NCI-H2227 treated with DMSO at 0.1 percent for 48 hours (cell line): ENCODE measurements at regions not wholly inside any gene's neighbourhood (a gene's known extent, or its start where the extent isn't known, plus 50 kb on each side); places are given as distances from the start of the nearest gene placed in this dataset.

Experiments used
- DNase-seq: peaks from one replicate; lab custom pipeline; 2025; lab: John Stamatoyannopoulos, UW

DNA sequence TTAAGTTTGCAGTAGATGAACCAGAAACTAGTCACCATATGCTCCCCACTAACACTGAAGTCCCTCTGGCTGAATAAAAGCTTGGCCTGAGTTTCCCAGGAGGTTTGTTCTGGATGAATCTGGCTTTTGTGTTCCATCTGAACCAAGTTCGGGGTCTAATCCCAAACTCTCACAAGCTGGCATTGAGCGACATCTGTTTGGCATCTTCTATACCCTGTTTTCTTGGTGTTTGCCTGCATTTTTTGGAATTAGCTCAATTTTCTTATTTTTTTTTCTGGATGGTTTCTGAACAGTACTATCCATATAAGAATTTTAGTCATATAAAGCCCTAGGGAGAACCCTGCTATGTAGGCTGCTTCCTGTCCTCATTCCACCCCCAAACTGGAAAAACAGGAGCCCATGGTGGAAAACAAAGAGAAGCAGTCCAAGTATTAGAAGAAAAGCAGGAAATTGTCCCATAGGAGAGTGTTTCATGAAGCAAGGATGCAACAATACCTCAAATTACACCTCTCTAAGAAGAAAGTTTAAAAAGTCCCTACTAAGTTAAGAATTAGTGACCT, 737.1 kb downstream of the DHX35 start:
- no peak for DNase-seq

DNA sequence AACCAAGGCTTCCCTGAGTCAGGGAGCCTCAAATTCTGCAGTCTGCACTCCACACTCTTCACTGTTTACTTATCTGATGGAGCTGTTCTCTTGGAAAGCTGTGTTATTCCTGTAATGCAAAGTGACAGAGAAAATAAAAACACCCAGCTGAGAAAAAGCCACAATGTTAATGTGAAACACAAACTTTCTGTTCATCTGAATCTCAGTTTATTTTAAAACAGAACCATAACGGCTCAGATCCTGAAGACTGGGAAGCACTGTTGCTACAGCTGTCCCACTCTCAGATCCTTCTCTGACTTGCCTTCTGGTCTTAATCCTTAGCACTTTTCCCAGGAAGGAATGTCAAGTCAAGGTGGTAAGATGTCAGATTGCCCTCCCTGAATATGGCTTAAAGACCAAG, 736.6 kb downstream of the DHX35 start:
- DNase-seq, result no peak

DNA sequence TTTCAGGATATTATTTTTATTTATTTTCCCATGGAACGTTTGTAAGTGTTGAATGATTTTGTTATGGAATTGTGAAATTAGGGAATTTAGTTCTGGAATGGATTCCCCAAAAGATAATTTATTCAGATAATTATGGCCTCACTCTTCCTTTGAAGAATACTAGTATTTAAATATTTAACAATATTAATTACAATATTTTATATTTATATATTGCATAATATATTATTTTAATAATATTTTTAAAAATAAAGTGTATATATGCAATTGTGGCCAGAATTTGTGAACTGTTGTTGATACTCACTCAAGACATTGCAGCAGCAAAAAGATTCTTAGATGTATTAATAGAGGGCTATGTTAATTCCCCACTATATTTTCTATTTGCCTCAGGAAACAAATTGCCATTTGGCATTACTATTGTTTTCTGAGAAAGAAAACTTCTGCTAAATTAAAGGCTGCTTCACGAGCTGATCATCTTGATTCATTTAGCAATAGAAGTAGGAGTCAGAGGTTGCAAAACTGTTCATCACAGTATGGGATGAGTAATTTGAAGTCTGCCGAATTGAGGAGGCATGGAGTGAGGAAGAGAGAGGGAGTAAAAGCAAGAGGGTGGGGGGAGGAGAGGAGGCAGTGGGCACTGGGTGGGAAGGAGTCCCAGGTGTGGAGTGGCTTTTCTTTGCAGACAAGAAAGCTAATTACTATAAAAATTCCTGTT, 729.2 kb downstream of the DHX35 start:
- DNase-seq, result no peak

DNA sequence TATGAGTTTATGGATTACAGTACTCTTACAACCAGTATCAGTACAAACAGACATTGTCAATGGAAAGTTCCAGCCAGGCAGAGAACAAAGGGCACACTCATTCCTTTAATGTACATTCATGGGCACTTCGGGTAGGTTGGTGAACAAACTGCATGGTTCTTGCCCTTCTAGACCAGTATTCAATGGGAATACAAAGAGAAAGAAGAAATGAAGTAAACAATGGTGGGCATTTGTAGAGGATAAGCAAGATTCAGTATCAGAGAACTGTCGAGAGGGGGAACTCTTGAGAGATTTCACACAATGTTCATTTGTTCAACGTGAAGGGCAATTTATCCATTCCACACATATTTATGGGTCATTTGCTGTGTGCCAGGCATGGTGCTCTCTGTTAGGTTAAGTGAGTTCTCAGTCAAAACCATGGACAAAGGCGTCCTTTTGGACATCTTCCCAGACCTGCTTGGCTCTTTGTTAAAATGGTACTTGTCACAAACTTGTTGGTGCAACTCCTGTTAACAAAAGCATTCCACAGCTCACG, 714.8 kb downstream of the DHX35 start:
- no peak for DNase-seq

DNA sequence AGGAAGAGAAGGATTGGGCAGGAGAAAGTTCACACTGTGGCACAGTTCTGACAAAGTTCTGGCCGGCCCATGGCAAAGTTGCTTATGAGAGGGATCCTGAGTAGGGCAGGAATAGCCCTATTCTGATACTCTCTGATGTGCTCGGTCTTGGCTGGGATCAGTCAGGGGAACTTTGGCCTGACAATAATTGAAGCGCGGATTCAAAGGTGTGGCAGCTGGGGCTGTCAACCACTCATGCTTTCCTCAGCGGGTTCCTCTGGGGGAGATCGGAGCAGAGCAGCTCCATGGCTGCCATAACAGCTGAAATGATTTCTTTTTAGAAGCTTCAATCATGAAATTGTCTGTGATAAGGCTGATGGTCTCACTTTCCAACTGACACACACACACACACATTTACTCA, 714.1 kb downstream of the DHX35 start:
- no peak for DNase-seq

DNA sequence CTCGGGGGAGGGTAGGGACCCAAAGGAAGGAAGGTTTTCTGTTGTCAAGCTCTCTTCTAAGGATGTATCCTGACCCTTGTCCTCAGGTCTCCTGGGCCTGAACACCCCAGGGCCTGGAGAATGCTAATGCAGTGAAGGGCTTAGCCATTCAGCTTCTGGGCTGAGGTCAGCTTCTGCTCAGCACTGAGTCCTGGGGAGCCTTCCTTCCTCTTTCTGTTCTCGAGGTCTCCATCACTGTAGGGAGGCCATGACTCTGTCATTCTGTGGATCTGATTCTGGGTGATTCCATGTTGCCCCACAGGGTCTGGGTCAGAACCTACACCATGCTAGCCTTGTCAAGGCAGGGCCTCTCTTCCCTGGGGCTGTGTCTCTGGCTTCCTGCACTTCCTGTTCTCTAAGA, 712.7 kb downstream of the DHX35 start:
- DNase-seq, result no peak

DNA sequence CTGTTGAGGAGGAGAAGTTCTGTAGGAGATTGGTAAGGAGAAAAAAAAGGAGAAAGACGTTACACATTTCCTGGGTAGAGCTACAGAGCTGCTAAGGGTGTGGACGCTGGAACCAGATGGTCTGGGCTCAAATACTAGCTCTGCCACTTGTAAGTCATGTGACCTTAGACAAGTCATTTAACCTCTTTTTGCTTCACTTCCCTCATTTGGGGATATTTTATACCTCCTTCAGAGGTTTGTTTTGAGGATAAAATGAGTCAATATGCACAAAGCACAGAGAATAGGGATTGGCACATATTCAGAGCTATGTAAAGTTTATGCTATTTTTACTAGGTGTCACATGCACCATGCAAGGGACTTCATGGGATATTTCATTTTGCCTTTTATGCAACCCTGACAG, 708.8 kb downstream of the DHX35 start:
- DNase-seq, result no peak

DNA sequence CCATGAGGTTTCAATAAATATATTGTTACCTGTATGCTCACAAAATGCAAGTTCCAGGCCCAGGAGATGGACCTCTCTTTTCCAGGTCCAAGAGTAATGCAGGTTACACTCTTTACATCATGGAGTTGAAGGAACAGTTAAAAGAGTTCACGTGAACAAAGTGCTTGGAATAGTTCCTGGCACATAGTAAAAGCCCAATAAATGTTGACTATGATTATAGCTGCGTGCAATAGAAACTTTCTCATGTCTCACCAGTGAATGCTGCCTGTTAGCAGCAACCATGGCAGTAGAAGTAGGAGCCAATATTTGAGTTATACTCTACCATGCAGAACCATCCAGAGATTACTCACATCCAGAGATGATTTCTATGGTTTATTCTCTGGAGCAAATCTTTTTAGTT, 707.5 kb downstream of the DHX35 start:
- no peak for DNase-seq

DNA sequence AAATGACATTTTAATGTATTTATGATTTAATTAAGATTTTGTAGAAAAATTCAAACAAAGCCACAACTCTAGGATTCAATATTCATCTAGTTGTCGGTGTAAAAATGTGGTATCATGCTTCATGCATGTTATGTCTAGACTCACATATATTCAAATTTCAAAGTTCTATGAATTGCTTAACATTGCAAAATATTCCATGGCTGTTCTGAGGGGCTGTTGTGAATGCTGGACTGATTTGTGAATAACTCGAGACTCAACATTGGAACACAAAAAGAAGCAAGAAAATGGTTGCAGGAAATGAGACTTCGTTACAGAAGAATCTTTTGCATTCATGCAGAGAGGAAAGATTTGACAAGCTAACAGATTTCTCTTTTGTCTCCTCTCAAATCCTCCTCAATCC, 705.9 kb downstream of the DHX35 start:
- DNase-seq, result no peak

DNA sequence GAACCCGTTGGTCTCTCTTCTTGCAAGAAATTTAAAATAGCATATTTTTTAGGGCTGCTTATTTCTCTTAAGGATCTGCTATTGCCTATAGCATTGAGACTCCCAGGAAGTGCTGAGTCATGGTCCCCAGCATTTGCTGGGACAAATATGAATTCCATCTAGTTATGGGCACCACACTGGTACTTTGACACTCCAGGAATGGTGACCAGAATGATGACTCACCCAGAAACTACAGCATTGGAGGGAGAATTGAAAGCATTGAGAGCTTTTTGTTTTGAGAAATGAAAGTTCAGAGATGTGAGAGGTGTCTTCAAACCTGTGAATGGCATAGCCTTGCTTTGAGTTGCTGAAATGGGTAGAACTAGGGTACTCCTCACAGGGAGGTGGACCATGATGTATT, 699.7 kb downstream of the DHX35 start:
- no peak for DNase-seq

DNA sequence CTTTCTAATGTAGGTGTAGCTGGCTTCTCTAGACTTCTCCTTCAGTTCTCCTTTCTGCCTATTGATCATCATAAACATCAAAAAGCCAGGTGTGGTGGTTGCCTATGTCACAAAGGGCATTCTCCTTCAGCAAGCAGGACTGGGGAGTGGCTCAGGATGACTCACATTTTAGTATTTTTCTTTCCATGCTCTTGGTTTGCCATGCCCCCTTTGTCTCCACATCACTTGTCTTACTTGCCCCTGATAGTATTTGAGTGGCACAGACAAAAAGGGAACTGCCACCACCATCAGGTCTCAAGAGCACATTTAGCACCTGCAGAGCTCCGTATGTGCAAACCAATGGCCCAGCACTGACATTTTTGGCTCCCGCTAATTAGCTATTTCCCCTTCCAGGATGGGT, 698.8 kb downstream of the DHX35 start:
- no peak for DNase-seq

DNA sequence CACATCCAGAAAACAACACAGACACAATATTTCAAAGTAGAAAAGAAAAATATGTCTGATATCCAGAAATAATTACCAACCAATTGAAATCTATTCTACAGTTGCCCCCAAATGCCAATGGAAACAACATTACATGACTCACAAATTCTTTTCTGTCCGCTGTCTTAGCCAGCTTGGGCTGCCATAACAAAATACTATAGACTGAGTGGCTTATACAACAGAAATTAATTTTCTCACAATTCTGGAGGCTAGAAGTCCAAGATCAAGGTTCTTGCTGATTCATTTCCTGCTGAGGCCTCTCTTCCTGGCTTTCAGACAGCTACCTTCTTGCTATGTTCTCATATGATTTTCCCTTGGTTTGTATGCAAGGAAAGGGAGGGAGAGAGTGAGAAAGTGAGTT, 698.1 kb downstream of the DHX35 start:
- DNase-seq, result no peak

DNA sequence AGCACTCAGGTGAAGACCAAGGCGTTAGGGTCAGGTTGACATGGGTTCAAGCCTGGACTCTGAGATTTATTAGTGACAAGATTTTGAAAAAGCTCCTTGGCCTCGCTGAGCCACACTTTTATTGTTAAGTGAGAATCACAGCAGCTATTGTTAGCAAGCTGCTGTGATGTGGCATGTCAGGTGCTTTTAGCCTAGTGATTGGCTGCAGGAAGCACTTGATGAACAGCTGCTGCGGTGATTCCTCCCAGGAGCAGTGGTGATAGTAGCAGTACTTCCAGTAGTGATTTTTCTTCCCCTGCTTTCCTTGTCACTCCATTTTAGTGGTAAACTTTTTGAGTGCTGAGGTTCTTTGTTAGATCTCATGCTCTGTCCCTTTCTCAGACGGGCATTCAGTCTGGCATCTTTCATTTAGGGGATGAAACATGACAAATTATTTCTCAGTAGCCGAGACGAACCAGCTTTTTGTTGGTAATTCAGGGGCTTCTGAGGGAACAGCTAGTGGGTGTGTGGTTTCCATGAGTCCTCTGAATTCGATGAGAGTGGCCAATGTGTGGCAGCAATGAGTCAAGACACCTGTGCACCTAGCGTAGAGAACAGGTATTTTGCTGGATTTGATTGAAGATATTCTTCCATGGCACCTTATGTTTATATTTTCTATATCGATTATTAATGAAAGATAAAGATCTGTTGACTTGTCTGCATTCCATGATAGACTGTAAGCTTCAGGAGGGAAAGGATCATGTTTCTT, 696.7 kb downstream of the DHX35 start:
- DNase-seq, result no peak

DNA sequence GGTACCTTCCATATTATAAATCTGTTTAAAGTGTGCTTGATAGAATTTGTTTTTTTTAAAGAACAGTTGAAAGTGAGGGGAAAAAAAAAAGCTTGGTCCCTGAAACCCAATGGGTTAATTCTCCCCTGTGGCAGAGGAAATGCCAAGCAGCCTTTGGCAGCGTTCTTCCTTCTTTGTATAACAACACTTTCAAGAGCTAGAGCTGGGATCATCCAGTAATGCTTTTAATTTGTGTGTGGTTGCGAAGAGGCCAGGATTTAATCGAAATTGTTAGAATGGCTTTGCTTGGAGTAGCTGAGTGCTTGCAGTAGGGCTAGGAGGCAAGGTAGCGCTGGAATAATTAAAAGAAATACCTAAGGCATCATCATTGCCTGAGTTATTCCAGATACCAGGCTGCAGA, 692.0 kb downstream of the DHX35 start:
- DNase-seq, result no peak

DNA sequence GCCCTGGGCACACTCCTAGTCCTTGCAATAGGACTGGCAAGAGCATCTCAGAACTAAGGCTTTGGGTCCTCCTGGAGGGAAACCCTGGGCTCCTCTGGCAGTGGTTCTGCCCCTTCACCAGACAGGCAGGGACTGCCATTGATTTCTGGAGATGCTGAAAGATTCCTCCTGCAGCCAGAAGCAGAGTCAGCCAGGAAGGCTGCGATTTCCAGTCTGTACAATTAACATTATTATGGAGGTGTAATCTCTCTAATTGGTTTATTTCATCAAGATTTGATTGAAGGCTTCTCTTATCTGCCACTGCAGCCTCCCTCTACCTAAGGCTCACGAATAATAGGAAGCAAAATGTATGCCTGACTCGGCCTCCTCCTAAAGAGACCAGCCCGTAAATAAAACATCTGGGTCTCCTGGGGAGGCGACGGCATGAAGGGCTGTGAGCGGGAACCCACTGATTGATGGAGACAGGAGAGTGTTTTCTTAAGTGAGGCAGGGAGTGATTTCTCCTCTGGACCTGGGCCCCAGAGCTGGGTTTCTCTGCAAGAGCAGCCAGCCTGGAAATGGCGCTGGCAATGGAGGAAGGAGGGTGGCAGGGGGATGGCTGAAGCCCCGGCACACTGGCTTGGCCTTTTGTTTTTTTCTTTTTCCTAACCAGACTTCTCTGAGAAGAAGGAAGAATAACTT, 689.6 kb downstream of the DHX35 start:
- DNase-seq, result no peak

DNA sequence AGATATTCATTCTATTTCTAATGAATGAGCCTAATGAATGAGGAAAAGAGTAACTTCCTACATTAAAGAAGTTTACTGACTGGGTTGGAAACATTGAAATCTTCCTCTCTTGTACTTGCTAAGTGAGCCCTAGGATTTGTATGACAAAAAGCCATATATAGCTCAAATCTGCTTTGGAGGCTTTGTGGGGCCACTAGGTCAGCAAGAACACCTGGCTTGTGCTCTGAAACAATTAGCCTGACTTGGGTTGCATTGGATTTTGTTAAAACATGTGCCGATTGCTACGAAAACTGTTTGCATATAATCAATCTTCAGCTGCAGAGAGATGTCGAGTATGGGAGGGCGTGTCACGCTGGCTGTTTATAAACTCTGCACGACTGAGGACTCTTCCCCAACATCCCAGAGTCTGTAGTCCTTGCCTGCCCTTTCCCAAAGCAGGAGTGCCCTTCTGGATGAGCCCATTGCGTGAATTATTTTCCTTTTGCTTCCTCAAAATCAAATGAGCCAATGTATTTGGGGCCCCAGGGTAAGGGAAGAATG, 684.8 kb downstream of the DHX35 start:
- no peak for DNase-seq

DNA sequence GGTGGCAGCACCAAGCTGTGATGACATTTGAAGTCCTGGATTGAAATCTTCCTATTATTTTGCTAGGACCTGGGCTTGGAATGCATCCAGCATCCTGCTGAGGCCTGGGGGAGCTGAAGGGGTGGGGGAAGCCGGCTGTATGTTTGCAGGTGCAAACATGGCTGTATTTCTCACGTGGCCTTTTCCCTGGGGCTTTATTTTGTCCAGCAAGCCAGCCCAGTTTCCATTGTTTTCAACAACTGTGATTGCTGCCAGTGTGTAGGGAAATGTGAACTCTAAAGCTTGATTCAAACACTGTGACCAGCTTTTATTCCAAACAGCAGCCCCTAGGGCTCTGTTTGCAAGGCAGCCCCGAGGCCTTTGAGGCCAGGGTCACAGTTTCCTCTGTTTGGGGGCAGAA, 683.0 kb downstream of the DHX35 start:
- DNase-seq, result peak; percentile 33

DNA sequence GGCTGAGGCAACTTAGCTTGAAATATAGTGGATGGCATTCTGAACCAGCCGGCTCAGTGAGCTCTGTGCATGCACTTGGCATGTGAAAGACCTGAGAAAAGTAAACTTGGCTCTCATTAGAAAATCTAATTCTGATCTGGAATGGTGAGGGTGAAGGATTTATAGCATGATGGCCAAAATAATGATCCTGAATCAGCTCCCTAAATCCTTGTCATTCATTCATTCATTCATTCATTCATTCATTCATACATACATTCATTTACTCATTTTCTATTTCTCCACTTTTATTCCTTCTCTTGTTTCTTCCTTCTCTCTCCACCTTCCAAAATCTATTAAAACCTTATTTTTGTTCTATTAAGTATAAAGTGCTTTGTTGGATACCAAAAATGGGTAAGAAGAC, 681.1 kb downstream of the DHX35 start:
- no peak for DNase-seq

DNA sequence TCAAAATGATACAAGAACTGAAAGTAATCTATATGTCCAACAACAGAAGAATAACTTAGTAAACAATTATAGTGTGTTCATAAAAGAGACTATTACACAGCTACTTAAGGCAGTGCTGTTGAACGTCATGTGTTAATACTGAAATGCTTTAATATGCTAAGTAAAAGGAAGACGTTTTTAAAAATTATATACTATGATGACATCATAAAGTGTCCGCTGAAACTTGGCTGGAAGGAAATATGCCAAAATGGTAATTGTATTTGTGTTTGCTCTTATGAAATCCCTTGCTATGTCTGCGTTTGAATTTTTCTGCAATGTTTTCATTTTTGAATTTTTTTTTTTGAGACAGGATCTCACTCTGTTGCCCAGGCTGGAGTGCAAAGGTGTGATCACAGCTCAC, 679.3 kb downstream of the DHX35 start:
- DNase-seq, result no peak

DNA sequence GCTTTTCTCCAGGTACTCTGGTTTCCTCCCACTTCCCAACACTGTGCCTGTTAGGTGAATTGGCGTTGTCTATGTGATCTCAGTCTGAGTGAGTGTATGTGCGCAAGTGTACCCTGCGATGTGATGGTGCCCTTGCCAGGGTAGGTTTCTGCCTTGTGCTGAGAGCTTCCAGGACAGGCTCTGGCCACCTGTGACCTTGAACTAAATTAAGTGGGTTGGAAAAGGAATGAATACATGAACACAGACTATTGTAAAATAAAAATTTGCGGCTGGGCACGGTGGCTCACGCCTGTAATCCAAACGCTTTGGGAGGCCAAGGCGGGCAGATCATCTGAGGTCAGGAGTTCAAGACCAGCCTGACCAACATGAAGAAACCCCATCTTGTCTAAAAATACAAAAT, 678.0 kb downstream of the DHX35 start:
- no peak for DNase-seq

DNA sequence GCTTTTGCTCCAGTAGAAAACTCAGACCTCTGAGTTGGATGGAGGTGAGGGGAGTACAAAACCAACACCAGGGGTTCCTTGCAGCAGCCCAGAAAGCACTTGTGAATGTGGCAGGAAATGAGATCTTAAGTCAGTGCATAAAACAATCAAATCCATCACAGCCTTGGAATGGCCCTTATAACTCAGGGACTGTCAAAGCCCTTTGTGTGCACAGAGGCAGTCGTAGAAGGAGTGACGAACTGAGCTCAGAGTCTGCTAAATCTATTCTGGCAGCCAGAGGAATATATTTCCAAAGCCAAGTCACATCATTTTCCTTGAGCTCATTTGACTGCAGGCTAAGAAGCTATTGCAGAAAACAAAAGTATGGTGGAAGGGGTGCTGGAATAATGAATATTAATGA, 676.6 kb downstream of the DHX35 start:
- DNase-seq, result no peak

DNA sequence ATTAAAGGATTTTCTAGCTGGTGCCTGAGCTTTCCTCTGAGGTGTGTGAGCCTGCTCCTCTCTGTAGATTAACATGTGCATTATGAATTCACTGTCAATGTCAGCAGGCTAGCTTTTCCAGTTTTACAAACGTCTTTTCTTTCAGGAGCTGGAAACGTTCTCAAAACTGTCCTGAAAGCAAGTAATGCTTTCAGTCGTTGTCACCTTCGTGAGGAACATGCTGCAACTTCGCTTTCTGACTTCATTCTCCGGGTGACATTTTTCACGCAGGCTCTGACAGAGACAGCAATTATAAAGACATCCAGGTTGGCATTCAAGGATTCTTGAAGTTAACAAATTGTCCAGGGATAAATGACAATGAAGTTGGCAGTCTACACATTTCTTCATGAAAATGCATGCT, 671.5 kb downstream of the DHX35 start:
- no peak for DNase-seq

DNA sequence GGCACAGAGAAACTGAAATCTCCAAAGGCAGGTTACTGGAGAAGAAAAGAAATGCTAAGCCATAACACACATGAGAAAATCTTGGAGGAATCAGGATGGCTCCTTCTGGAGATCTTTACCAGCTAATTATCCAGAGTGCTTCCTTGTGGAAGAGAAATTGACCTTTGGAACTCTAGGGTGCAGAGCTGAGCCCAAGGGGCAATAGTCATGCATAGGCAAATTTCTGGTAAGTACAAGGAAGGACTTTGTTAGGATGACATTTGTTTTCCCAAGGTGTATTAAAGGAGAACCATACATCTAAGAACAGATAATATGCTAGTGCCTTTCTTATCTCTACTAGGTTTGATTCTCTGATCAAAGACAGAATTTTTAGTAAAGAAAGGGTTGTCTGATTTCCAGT, 670.6 kb downstream of the DHX35 start:
- no peak for DNase-seq
